ENCODE measurements at regions not wholly inside any gene's neighbourhood (a gene's known extent, or its start where the extent isn't known, plus 50 kb on each side); places are given as distances from the start of the nearest gene placed in this dataset.
"Not testable (repeated sequence)": the region's sequence is repeated elsewhere in the genome, so short reads cannot be mapped to it uniquely, and the experiment has no call there.

GRCh38 chr5:57002959-57003485 is 51.1 kb upstream of the MIER3 start:
- DNase-seq (ENCODE audit: low spot score), result no peak

DNA sequence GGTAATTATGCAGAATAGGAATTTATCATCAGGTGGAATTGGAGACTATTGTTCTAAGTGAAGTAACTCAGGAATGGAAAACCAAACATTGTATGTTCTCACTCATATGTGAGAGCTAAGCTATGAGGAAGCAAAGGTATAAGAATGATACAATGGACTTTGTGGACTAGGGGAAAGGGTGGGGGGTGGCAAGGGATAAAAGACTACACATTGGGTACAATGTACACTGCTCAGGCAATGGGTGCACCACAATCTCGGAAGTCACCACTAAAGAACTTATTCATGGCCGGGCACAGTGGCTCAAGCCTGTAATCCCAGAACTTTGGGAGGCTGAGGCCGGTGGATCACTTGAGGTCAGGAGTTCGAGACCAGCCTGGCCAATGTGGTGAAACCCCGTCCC is 51.6 kb upstream of the MIER3 start:
- DNase-seq (ENCODE audit: low spot score), result not testable (repeated sequence)

DNA sequence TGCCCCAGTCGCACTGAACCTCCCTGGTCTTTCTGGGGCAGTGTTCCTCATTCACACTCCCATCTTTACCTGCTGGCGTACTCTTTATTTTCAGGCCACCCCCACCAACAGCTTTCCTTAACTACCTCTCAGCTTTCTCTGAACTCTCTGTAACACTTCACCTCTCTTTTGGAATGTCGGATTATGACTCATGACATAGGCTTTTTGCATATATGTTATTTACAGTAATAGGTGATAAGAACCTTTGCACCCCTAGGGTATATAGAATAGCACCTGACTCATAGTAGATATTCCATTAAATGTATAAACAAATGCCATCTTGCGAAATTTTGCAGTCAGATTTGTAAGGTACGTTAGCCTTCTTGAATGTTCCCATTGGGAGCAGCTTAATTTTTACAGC is 52.9 kb upstream of the MIER3 start:
- DNase-seq (ENCODE audit: low spot score), result no peak

GRCh38 chr5:57007344-57007743 is 55.4 kb upstream of the MIER3 start:
- DNase-seq (ENCODE audit: low spot score), result no peak

DNA sequence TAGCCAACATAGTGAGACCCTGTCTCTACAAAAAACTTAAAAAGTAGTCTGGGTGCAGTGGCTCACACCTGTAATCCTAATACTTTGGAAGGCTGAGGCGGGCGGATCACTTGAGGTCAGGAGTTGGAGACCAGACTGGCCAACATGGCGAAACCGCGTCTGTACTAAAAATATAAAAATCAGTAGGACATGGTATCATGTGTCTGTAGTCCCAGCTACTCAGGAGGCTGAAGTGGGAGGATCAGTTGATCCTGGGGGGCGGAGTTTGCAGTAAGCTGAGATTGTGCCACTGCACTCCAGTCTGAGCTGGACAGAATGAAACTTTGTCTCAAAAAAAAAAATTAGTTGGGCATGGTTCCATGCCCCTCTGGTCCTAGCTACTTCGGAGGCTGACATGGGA is 57.9 kb upstream of the MIER3 start:
- DNase-seq (ENCODE audit: low spot score), result no peak

GRCh38 chr5:57010786-57011185 is 58.9 kb upstream of the MIER3 start:
- no peak for DNase-seq (ENCODE audit: low spot score)

DNA sequence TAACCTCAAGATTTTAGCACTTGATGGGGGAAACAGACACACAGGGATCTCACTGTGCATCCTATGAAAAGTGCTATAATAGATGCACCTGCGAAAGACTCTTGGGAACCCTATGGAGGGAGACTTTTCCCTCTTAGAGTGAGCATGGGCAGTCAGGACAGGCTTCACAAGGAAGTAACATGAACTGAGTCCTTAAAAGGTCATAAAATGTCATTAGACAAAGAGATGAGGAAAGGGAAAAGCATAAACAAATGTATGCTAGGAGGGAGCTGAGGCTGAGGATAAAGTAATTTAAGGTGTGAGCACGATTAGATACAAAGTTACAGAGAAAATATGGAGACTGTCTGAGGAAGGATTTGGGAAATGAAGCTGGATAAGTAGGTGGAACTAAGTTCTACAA is 60.6 kb upstream of the MIER3 start:
- no peak for DNase-seq (ENCODE audit: low spot score)

GRCh38 chr5:57025961-57026360 is 74.0 kb upstream of the MIER3 start:
- DNase-seq (ENCODE audit: low spot score), result no peak

DNA sequence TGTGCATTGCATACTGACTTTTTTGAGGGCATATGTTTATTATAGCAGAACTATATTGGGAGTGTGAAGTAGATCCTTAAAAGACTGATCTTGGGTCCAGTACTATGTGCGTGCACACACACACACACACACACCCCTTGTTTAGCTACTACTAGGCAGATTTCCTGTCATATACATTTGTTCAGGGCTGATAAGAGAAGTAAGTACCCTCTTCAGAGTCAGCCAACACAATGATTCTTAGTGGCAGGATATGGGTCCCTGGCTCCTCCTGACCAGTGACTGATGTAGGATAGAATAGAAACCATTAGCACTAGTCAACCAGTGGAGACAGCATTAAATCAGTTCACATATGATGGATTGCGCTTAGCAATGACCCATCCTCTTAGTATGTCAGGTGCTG is 76.2 kb upstream of the MIER3 start:
- no peak for DNase-seq (ENCODE audit: low spot score)

DNA sequence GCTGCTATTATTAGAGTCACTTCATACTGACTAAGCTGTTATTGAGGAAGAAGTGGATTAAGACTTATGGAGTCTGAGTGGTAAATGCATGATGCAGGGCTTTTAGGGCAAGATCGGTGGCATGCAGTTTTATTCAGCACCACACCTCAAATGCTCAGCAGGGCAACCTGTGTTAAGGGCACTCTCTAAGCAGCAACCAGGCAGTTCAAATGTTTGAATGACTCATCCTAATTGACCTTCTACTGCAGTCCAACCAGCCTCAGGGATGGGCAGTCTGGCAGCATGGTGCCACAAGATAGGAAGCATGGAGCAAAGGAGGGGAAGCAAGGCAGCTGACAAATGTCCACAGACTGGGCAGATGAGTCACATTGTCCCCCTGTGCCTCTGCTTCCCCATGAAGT is 80.2 kb upstream of the MIER3 start:
- DNase-seq (ENCODE audit: low spot score), result no peak

- no peak for DNase-seq (ENCODE audit: low spot score)
Measured at GRCh38 chr5:57033103-57033502, 81.2 kb upstream of the MIER3 start.

GRCh38 chr5:57033503-57033902 is 81.6 kb upstream of the MIER3 start:
- no peak for DNase-seq (ENCODE audit: low spot score)

DNA sequence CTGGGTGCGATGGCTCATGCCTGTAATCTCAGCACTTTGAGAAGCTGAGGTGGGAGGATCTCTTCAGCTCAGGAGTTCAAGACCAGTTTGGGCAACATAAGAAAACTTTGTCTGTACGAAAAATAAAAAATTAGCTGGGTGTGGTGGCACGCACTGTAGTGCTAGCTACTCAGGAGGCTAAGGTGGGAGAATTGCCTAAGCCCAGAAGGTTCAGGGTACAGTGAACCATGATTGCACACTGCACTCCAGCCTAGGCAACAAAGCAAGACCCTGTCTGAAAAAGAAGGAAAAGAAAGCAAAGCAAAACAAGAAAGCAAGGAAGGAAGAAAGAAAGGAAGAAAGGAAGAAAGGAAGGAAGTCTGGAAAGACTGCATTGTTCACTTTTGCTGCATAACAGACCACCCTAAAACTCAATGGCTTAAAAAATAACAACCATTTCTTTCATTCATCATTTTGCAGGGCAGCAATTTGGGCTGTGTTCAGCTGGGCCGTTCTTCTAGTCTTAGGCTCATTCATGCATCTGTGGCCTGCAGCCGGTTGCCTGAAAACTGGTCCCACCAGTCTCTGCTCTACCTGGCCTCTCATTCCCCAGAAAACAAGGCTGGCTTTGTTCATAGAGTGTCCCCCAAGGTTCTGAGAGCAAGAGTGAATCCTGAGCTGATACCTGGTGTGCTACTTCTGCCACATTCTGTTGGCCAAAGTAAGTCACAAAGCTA is 82.4 kb upstream of the MIER3 start:
- DNase-seq (ENCODE audit: low spot score), result no peak

DNA sequence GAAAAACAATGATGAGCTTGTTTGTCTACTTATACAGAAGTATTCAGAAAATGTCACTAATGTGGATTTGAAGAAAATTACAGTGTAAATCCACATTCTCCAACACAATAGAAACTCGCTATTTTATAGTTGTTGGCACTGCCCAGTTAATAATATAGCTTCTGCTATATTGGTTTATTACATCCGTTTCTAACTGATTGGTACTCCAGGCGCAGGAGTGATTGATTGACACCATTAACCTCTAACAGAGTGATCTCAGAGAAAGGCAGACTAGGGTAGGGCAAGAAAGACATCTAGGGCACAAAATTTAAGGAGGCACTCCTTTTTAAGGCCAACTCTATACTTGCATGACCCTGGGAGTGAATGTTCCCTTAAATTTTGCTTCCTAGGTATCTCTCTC is 84.0 kb upstream of the MIER3 start:
- no peak for DNase-seq (ENCODE audit: low spot score)

DNA sequence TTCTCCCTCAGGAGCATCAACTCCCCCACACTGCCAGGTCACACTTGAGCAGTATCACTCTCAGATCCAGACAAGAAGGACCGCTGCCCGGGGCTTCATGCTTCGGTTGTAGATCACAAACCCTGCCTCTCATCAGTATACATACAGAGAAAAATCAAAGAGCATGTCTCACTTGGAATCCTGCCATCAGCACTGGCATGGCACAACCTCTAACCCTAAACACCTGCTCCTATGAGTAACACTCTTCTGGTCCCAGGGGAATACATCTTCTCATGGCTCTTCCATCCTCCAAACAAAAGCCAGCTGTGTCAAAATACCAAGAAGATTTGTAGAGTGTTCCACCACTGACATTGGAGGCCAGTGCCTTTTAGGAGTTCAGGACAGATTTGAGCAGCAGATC is 84.8 kb upstream of the MIER3 start:
- DNase-seq (ENCODE audit: low spot score), result no peak

DNA sequence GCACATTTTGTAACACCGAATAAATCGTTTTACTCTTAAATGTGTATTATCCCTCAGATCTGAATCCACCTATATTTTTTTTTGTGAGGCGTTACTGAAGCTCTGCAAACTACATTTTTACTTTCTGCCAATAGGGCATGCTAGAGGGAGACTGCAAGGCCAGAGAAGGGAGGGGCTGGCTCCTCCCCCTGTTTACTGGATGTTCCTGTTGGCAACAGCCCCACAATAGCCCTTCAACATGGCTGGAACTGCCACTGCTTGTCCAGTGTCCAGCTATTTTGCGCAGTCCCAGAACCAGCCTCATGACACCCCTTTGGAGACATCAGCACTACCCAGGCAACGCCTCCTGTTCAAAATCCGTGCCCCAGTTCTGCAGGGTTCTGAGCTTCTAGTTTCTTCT is 85.4 kb upstream of the MIER3 start:
- DNase-seq (ENCODE audit: low spot score), result peak; percentile 20

GRCh38 chr5:57041570-57041969 is 89.6 kb upstream of the MIER3 start:
- no peak for DNase-seq (ENCODE audit: low spot score)

- DNase-seq (ENCODE audit: low spot score), result no peak
Measured at GRCh38 chr5:57042524-57042931, 90.6 kb upstream of the MIER3 start.

- no peak for DNase-seq (ENCODE audit: low spot score)
Measured at GRCh38 chr5:57054135-57054534, 102.2 kb upstream of the MIER3 start.

DNA sequence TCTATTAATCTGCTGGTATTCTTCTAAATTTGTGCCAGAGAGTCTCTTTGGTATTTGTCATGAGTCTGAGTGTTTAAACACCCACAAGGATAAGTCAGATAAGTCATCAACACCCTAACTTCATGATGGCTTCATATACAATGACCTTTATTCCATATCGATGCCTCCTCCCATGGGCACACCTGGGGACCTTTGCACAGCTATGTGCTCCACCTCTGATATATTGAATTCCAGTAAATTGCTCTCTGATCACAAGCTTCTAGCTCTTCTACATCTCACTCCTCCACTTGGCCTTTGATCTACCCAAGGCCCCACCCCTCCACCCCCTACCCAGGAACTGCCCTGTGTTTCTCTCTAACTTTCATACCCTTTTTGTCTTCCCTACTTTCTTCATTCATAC is 102.7 kb upstream of the MIER3 start:
- DNase-seq (ENCODE audit: low spot score), result no peak

GRCh38 chr5:57055731-57056130 is 103.8 kb upstream of the MIER3 start:
- DNase-seq (ENCODE audit: low spot score), result no peak

DNA sequence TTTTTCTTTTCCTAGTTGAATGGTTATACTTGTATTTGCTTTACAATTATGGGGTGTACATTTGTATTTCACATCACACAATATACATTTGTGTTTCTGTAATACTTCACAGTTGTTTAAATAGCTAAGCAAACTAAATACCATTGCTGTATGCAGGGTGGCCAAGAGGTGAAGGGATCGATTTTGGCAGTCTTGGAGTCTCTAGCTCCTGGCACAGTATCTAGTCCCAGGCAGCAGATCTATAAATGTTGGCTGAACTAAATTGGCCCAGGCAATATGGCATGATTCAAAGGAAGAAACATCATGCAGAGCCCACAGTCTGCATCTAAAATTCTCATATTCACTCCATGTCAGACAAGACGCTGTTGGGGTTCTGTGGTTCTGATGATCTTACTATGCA is 110.1 kb upstream of the GPBP1 start:
- DNase-seq (ENCODE audit: low spot score), result no peak

- DNase-seq (ENCODE audit: low spot score), result no peak
Measured at GRCh38 chr5:57066924-57067596, 106.8 kb upstream of the GPBP1 start.

DNA sequence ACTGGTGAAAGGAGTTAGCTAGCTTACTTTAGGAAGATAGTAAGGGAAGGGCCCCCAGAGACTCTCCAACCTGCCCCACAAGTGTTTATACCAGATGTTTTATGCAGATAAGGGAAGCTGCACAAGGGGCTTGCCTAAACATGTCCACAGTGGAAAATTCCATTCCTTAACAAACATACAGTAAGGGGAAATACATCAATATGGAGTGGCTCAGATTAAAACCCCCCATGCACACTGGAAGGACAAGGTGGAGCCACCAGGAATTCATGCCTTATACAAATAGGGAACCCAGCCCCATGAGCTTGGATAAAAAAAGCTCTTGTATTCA is 106.3 kb upstream of the GPBP1 start:
- no peak for DNase-seq (ENCODE audit: low spot score)

Data from RKO (cell line).